ENCODE measurements at regions not wholly inside any gene's neighbourhood (a gene's known extent, or its start where the extent isn't known, plus 50 kb on each side); places are given as distances from the start of the nearest gene placed in this dataset.

DNA sequence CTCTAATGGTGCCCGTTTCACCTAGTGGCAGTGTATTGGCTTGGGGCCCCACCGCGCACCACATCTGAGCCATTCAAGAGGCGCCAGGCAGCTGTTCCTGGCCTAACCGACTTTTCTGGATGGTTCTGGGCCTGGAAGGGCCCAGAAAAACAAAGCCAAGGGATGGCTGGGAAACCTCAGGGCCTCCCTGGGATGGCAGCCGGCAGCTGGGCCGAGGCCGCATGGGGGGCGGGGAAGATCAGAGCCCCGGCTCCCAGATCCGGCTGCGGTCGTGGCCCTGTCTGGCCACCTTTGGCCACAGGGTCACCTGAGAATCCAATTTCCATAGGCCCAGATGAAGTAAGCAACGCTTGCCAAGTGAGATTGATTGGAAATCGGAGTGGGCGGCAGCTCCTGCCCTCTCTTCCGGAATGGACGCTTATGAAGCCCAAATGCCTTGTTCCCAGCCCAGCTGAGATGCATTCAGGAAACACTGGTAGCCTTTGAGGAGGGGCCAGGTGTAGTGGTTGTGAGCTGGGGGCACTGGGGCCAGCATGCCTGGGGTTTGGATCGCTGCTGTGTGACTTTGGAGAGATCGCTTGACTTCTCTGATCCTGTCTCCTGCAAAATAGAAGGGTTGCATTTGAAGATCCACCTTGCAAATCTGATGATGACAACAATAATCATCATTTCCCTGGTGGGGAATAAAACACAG lies 163.8 kb upstream of the GSE1 start (continued):
- TF ChIP-seq, protein P1, sequence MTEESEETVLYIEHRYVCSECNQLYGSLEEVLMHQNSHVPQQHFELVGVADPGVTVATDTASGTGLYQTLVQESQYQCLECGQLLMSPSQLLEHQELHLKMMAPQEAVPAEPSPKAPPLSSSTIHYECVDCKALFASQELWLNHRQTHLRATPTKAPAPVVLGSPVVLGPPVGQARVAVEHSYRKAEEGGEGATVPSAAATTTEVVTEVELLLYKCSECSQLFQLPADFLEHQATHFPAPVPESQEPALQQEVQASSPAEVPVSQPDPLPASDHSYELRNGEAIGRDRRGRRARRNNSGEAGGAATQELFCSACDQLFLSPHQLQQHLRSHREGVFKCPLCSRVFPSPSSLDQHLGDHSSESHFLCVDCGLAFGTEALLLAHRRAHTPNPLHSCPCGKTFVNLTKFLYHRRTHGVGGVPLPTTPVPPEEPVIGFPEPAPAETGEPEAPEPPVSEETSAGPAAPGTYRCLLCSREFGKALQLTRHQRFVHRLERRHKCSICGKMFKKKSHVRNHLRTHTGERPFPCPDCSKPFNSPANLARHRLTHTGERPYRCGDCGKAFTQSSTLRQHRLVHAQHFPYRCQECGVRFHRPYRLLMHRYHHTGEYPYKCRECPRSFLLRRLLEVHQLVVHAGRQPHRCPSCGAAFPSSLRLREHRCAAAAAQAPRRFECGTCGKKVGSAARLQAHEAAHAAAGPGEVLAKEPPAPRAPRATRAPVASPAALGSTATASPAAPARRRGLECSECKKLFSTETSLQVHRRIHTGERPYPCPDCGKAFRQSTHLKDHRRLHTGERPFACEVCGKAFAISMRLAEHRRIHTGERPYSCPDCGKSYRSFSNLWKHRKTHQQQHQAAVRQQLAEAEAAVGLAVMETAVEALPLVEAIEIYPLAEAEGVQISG (CRISPR knock-in tag; IDR thresholded peaks at IDR 0.05) = peak; percentile 39
- TF ChIP-seq SOX6 (IDR thresholded peaks at IDR 0.05) = no peak
- peak; percentile 60; the same call in 1 of the 2 replicates for TF ChIP-seq SOX6 (CRISPR knock-in tag; IDR thresholded peaks at IDR 0.05)
- TF ChIP-seq SP1 (IDR thresholded peaks at IDR 0.05) = no peak
- no peak for TF ChIP-seq SP1 (CRISPR knock-in tag; IDR thresholded peaks at IDR 0.05)
- TF ChIP-seq, protein P2, sequence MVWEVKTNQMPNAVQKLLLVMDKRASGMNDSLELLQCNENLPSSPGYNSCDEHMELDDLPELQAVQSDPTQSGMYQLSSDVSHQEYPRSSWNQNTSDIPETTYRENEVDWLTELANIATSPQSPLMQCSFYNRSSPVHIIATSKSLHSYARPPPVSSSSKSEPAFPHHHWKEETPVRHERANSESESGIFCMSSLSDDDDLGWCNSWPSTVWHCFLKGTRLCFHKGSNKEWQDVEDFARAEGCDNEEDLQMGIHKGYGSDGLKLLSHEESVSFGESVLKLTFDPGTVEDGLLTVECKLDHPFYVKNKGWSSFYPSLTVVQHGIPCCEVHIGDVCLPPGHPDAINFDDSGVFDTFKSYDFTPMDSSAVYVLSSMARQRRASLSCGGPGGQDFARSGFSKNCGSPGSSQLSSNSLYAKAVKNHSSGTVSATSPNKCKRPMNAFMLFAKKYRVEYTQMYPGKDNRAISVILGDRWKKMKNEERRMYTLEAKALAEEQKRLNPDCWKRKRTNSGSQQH (CRISPR knock-in tag; IDR thresholded peaks at IDR 0.05; ENCODE audit: low read depth) = no peak
- TF ChIP-seq, protein P3, sequence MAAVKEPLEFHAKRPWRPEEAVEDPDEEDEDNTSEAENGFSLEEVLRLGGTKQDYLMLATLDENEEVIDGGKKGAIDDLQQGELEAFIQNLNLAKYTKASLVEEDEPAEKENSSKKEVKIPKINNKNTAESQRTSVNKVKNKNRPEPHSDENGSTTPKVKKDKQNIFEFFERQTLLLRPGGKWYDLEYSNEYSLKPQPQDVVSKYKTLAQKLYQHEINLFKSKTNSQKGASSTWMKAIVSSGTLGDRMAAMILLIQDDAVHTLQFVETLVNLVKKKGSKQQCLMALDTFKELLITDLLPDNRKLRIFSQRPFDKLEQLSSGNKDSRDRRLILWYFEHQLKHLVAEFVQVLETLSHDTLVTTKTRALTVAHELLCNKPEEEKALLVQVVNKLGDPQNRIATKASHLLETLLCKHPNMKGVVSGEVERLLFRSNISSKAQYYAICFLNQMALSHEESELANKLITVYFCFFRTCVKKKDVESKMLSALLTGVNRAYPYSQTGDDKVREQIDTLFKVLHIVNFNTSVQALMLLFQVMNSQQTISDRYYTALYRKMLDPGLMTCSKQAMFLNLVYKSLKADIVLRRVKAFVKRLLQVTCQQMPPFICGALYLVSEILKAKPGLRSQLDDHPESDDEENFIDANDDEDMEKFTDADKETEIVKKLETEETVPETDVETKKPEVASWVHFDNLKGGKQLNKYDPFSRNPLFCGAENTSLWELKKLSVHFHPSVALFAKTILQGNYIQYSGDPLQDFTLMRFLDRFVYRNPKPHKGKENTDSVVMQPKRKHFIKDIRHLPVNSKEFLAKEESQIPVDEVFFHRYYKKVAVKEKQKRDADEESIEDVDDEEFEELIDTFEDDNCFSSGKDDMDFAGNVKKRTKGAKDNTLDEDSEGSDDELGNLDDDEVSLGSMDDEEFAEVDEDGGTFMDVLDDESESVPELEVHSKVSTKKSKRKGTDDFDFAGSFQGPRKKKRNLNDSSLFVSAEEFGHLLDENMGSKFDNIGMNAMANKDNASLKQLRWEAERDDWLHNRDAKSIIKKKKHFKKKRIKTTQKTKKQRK (IDR thresholded peaks at IDR 0.05; ENCODE audit: low read length) = no peak
- TF ChIP-seq ZBTB38 (CRISPR knock-in tag; IDR thresholded peaks at IDR 0.05) = no peak
- no peak for TF ChIP-seq RFX1 (IDR thresholded peaks at IDR 0.05)
- TF ChIP-seq, protein P4, sequence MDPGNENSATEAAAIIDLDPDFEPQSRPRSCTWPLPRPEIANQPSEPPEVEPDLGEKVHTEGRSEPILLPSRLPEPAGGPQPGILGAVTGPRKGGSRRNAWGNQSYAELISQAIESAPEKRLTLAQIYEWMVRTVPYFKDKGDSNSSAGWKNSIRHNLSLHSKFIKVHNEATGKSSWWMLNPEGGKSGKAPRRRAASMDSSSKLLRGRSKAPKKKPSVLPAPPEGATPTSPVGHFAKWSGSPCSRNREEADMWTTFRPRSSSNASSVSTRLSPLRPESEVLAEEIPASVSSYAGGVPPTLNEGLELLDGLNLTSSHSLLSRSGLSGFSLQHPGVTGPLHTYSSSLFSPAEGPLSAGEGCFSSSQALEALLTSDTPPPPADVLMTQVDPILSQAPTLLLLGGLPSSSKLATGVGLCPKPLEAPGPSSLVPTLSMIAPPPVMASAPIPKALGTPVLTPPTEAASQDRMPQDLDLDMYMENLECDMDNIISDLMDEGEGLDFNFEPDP (CRISPR knock-in tag; conservative IDR thresholded peaks at IDR 0.05) = no peak
- no peak for TF ChIP-seq ZNF75D (CRISPR knock-in tag; IDR thresholded peaks at IDR 0.05; ENCODE audit: borderline replicate concordance)
- no peak for TF ChIP-seq ZSCAN29 (CRISPR knock-in tag; conservative IDR thresholded peaks at IDR 0.05)
- TF ChIP-seq SRSF9 (IDR thresholded peaks at IDR 0.05; ENCODE audit: borderline replicate concordance, insufficient read depth, low read depth, low read length, poor library complexity, severe bottlenecking) = no peak
- peak; percentile 23; the same call in 1 of the 2 replicates for TF ChIP-seq RNF2 (conservative IDR thresholded peaks at IDR 0.05; ENCODE audit: low read depth)
- TF ChIP-seq NR2F1 (CRISPR knock-in tag; IDR thresholded peaks at IDR 0.05) = peak in 1 of 2 experiments; percentile 14; a peak in 1 of 4 replicates
- TF ChIP-seq NFIC (IDR thresholded peaks at IDR 0.05; ENCODE audit: low read length) = no peak
- no peak; the same call in 1 of the 2 replicates for TF ChIP-seq ZNF552 (CRISPR knock-in tag; IDR thresholded peaks at IDR 0.05; ENCODE audit: borderline replicate concordance)
- 0 out of 2 replicates have a peak, but pooled peaks have one; percentile 8 for TF ChIP-seq NFKBIZ (CRISPR knock-in tag; IDR thresholded peaks at IDR 0.05)
- no peak for TF ChIP-seq KDM5A (IDR thresholded peaks at IDR 0.05; ENCODE audit: borderline replicate concordance, low read length)
- TF ChIP-seq DPF2 (CRISPR knock-in tag; IDR thresholded peaks at IDR 0.05; ENCODE audit: borderline replicate concordance, low read depth) = peak; percentile 57; the same call in 1 of the 2 replicates
- TF ChIP-seq ZBTB21 (CRISPR knock-in tag; IDR thresholded peaks at IDR 0.05) = no peak
